H1 (cell line): ENCODE measurements at regions not wholly inside any gene's neighbourhood (a gene's known extent, or its start where the extent isn't known, plus 50 kb on each side); places are given as distances from the start of the nearest gene placed in this dataset.

Experiments
- POU5F1 ChIP-seq: IDR thresholded peaks from 2 replicates; pipeline ENCODE4 v1.6.1; 2011; ENCODE audit warnings: low read depth, mild to moderate bottlenecking, low read length, moderate library complexity
- SRF ChIP-seq: IDR thresholded peaks from 2 replicates; pipeline ENCODE4 v1.6.1; 2011; ENCODE audit warnings: mild to moderate bottlenecking, low read depth, low read length, moderate library complexity
- TF ChIP-seq, protein P1 (sequence below): IDR thresholded peaks from 2 replicates; pipeline ENCODE4 v1.6.1; 2011; ENCODE audit warnings: low read length, improper control_type of control experiment

DNA sequence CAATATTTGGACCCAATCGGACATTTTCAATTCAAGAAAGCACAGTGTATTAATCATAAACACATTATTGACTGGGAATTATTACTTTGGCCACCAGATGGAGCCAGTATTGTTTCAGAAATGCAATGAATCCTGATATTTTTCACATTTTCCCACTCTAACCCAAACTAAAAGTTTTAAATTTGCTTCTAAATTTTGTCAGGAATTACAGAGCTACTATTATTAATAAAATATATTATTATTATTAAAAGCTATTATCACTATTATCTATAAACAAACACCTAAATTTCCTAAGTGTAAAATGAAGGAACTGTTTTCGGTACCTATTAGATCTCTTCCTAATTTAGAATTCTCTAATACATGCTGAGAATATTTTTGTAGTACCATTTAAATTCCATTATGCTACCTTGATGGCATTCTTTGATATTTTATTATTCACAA, 245.3 kb downstream of the OGFRL1 start (continued):
- TF ChIP-seq, protein P1, sequence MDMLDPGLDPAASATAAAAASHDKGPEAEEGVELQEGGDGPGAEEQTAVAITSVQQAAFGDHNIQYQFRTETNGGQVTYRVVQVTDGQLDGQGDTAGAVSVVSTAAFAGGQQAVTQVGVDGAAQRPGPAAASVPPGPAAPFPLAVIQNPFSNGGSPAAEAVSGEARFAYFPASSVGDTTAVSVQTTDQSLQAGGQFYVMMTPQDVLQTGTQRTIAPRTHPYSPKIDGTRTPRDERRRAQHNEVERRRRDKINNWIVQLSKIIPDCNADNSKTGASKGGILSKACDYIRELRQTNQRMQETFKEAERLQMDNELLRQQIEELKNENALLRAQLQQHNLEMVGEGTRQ = no peak
- TF ChIP-seq SRF = no peak
- no peak for TF ChIP-seq POU5F1
